IgD-negative memory B cell (primary cell): ENCODE measurements at regions not wholly inside any gene's neighbourhood (a gene's known extent, or its start where the extent isn't known, plus 50 kb on each side); places are given as distances from the start of the nearest gene placed in this dataset.

ENCODE experiments used
- H3K27ac Mint-ChIP-seq, 3 donors: one replicate each; pipeline ENCODE4 v1.8.0; 2020 to 2022; ENCODE audit warnings: mild to moderate bottlenecking in 3 of 3, mixed read lengths in 3 of 3, moderate library complexity in 1 of 3
- H3K27me3 Mint-ChIP-seq: one replicate; pipeline ENCODE4 v1.8.0; 2021; ENCODE audit warnings: mixed read lengths
- H3K36me3 Mint-ChIP-seq: one replicate; pipeline ENCODE4 v1.8.0; 2020; ENCODE audit warnings: mild to moderate bottlenecking, mixed read lengths
- H3K4me1 Mint-ChIP-seq, 3 donors: one replicate each; pipeline ENCODE4 v1.8.0; 2020 to 2022; ENCODE audit warnings: mixed read lengths in 3 of 3, mild to moderate bottlenecking in 1 of 3
- H3K4me3 Mint-ChIP-seq, 4 donors: one replicate each; pipeline ENCODE4 v1.8.0; 2020 to 2022; ENCODE audit warnings: mild to moderate bottlenecking in 4 of 4, mixed read lengths in 4 of 4, moderate library complexity in 3 of 4
- H3K9me3 Mint-ChIP-seq, 3 donors: one replicate each; pipeline ENCODE4 v1.8.0; 2020 to 2021; ENCODE audit warnings: mixed read lengths in 3 of 3, mild to moderate bottlenecking in 1 of 3

DNA sequence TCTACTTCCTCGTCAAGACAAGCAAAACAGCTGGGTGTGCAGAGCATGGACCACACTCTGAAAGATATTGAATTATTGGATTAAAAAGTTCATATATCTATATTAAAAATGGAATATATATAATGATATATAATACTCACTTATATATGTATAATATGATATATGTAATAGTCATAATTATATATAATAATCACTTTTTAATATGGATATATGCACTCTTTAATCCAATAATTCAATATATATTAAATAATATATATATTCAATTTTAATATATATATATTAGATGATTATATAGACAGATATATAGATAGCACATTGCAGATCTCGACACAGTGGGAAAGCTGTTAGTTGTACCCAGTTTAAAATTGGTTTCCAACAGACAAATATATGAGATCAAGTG lies 182.1 kb upstream of the CARD18 start:
- Mint-ChIP-seq H3K4me1 (no peaks in the 10 kb centered on the region), H3K9me3 (no peaks in the 10 kb centered on the region), H3K27me3 (no peaks in the 10 kb centered on the region), H3K4me3 (no peak overlapping the region), H3K27ac (no peak overlapping the region), H3K36me3 (no peaks in the 10 kb centered on the region)

DNA sequence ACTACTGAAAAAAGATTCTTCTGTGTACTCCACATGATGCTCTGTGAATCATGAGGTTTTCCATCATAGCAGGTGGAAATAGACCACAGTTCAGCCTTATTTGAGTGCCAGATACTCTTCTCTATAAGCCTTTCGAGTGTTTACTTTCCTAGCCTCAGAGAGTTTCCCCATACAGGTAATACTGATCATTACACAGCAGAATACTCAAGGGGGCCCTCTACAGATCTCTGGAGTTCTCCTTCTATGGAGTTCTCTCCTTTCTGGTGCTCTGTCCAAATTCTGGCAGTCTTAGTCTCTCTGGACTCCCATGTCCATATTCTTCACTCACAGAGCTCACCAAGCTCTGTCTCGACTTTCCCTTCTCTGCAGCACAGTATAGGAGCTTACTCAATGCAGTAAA lies 175.7 kb upstream of the CARD18 start:
- no peaks in the 10 kb centered on the region for H3K27me3 Mint-ChIP-seq

DNA sequence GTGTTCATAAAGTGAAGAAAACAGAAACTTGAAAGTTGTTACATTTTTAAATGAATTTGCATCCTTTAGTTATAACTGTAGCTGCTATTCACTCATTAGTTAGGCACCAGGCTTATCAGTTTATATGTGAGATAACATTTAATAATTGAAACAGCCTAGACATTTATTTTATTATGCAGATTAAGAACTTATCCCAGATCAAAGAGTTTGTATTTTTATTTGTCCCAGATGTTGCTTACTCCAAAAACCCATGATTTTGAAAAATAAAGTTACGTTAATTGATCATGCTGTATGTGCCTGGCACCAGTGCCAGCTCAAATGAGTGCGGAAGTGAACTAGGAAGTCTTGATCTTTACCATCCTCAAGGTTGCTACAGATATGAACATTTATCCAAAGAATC lies 172.7 kb upstream of the CARD18 start:
- Mint-ChIP-seq H3K27me3 (no peaks in the 10 kb centered on the region), H3K4me1 (peaks cover 0 to 1% (median 0%) of the 10 kb centered on the region in 3 donors), H3K36me3 (no peaks in the 10 kb centered on the region), H3K9me3 (no peaks in the 10 kb centered on the region), H3K27ac (no peak overlapping the region), H3K4me3 (no peak overlapping the region)

More for the DNA sequence above, 175.7 kb upstream of the CARD18 start:
- H3K27ac Mint-ChIP-seq: no peak overlapping the region
- H3K9me3 Mint-ChIP-seq: no peaks in the 10 kb centered on the region
- no peak overlapping the region for H3K4me3 Mint-ChIP-seq
- no peaks in the 10 kb centered on the region for H3K36me3 Mint-ChIP-seq
- H3K4me1 Mint-ChIP-seq: peaks cover 0 to 1% (median 0%) of the 10 kb centered on the region in 3 donors

GRCh38 chr11:105298630-105299029 lies 159.1 kb upstream of the CARD18 start:
- Mint-ChIP-seq H3K36me3 (no peaks in the 10 kb centered on the region), H3K27ac (no peak overlapping the region), H3K4me1 (no peaks in the 10 kb centered on the region), H3K4me3 (no peak overlapping the region), H3K27me3 (no peaks in the 10 kb centered on the region), H3K9me3 (peaks cover 0 to 2% (median 0%) of the 10 kb centered on the region in 3 donors)

DNA sequence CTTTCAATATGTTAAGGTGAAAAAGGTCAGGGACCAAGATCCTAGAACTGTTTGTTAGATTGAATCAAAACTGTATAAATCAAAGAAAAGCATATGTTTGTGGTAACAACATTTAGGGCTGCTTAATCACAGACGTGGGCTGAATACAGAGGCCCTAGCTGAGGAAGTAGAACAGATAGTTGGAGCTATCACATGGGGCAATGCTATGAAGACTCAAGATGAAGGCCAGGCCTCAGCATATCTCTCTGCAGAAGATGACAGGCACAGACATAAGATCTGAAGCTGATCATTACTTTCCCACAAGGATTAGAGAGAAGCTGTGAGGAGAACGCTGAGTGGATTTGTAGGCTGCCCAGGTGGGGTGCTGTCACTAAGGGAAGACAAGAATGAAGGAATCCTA lies 158.6 kb upstream of the CARD18 start:
- Mint-ChIP-seq H3K4me1 (no peaks in the 10 kb centered on the region), H3K36me3 (no peaks in the 10 kb centered on the region), H3K27ac (no peak overlapping the region), H3K4me3 (no peak overlapping the region), H3K27me3 (no peaks in the 10 kb centered on the region), H3K9me3 (peaks cover 0 to 2% (median 0%) of the 10 kb centered on the region in 3 donors)

DNA sequence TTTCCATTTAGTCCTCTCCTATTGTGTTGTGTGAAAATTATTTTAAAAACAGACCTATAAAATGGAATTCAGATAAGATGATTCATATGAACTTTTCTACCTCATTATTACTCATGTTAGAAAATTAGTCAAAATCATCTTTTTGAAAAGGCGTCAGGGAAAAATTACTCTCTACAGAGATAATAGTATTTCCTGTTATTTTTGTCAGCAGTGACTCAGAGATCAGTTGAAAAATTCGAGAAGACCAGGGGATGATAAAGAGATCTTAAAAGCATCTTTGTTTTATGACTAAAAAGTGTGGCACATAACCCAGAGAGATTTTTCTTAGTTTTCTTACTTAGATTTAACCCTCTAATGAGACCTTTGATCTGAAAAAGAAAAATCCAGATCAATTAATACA lies 157.9 kb upstream of the CARD18 start:
- Mint-ChIP-seq H3K27ac (no peak overlapping the region), H3K27me3 (no peaks in the 10 kb centered on the region), H3K4me1 (no peaks in the 10 kb centered on the region), H3K4me3 (no peak overlapping the region), H3K9me3 (peaks cover 0 to 5% (median 2%) of the 10 kb centered on the region in 3 donors), H3K36me3 (no peaks in the 10 kb centered on the region)

- no peak overlapping the region for H3K4me3 Mint-ChIP-seq
- no peaks in the 10 kb centered on the region for H3K4me1 Mint-ChIP-seq
- H3K36me3 Mint-ChIP-seq: no peaks in the 10 kb centered on the region
- H3K27ac Mint-ChIP-seq: no peak overlapping the region
- peaks cover 0 to 5% (median 2%) of the 10 kb centered on the region in 3 donors for H3K9me3 Mint-ChIP-seq
- no peaks in the 10 kb centered on the region for H3K27me3 Mint-ChIP-seq
These were observed 157.2 kb upstream of the CARD18 start for GRCh38 chr11:105296806-105297205.

DNA sequence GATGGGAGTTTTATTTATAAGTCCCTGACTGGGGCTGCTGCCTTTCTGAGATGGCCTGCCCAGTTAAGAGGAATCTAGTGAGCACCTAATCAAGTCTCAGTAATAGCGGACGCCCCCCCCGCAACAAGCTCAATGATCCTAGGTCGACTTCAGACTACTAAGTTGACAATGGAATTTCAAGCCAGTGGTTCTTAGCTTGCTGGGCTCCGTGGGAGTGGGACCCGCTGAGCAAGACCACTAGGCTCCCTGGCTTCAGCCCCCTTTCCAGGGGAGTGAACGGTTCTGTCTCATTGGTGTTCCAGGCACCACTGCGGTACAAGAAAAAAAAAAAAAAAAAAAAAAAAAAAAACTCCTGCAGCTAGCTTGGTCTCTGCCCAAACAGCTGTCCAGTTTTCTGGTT lies 156.8 kb upstream of the CARD18 start:
- Mint-ChIP-seq H3K36me3 (no peaks in the 10 kb centered on the region), H3K4me3 (no peak overlapping the region), H3K9me3 (peaks cover 0 to 5% (median 2%) of the 10 kb centered on the region in 3 donors), H3K4me1 (no peaks in the 10 kb centered on the region), H3K27ac (no peak overlapping the region), H3K27me3 (no peaks in the 10 kb centered on the region)

DNA sequence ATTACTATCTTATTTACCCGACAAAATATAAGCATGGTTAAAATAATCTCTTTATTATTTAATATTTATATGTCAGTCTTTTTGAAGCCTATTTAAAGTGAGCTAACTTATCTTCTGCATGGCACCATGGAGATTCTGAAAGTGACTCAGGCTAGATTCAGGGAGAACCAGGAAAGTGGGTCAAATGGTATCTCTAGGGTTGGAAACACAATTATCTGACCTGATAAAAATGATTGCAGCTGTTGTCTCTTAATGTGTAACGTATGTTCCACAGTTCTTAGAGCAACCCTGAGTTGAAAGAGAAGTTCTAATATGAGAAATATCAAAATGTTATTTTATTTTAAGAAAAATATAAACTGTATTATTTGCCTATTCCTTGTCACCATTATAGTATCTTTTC lies 143.1 kb upstream of the CARD18 start:
- Mint-ChIP-seq H3K27me3 (no peaks in the 10 kb centered on the region), H3K4me3 (no peak overlapping the region)

GRCh38 chr11:105274631-105275030 lies 135.1 kb upstream of the CARD18 start:
- Mint-ChIP-seq H3K27ac (no peak overlapping the region), H3K9me3 (peaks cover 0 to 3% (median 0%) of the 10 kb centered on the region in 3 donors), H3K27me3 (no peaks in the 10 kb centered on the region)

More for the DNA sequence above, 143.1 kb upstream of the CARD18 start:
- Mint-ChIP-seq H3K4me1 (no peaks in the 10 kb centered on the region), H3K27ac (no peak overlapping the region), H3K36me3 (no peaks in the 10 kb centered on the region), H3K9me3 (peaks cover 0 to 6% (median 0%) of the 10 kb centered on the region in 3 donors)

GRCh38 chr11:105273660-105274280 lies 134.2 kb upstream of the CARD18 start:
- no peak overlapping the region for H3K4me3 Mint-ChIP-seq
- peaks cover 0 to 3% (median 0%) of the 10 kb centered on the region in 3 donors for H3K9me3 Mint-ChIP-seq
- H3K27ac Mint-ChIP-seq: no peak overlapping the region
- peaks cover 2% of the 10 kb centered on the region for H3K36me3 Mint-ChIP-seq
- H3K4me1 Mint-ChIP-seq: no peaks in the 10 kb centered on the region
- no peaks in the 10 kb centered on the region for H3K27me3 Mint-ChIP-seq

More at GRCh38 chr11:105274631-105275030, 135.1 kb upstream of the CARD18 start:
- Mint-ChIP-seq H3K4me3 (no peak overlapping the region), H3K4me1 (no peaks in the 10 kb centered on the region), H3K36me3 (peaks cover 2% of the 10 kb centered on the region)

- H3K27me3 Mint-ChIP-seq: no peaks in the 10 kb centered on the region
- peaks cover 0 to 3% (median 0%) of the 10 kb centered on the region in 3 donors for H3K9me3 Mint-ChIP-seq
- no peak overlapping the region for H3K27ac Mint-ChIP-seq
- no peaks in the 10 kb centered on the region for H3K4me1 Mint-ChIP-seq
- no peak overlapping the region for H3K4me3 Mint-ChIP-seq
- H3K36me3 Mint-ChIP-seq: peaks cover 2% of the 10 kb centered on the region
These were observed 130.3 kb upstream of the CARD18 start for GRCh38 chr11:105269862-105270261.

DNA sequence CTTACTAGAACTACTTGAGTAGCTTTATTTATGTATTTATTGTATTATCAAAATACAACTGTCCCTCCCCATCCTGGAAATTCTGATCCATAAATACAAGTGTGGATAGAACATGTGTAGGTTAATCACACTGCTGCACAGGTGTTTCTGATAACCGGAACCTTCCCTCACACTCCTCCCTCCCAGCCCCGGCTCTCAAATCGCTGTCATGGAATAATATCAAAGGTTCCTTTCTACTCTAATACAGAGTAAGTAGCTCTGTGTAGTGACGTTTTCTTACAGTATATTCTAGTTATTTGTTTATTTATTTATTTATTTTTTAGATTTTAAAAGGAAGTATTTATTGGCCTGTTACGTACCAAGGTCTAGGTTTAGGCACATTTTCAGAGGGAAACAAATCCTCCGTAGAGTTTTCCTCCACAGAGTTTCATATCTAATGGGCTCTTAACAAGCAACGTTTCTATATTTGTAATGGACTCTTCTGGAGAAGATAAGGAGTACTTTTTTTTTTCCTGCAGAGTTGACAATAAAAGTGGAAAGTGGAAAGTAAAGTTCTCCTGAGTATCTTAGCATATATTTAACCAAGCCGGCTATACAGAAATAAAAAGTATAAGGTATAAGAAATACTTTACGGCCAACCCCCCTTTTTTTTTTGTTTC lies 129.0 kb upstream of the CARD18 start:
- Mint-ChIP-seq H3K27ac (no peak overlapping the region), H3K36me3 (peaks cover 2% of the 10 kb centered on the region), H3K4me1 (no peaks in the 10 kb centered on the region), H3K4me3 (no peak overlapping the region), H3K9me3 (peaks cover 0 to 3% (median 0%) of the 10 kb centered on the region in 3 donors), H3K27me3 (no peaks in the 10 kb centered on the region)

DNA sequence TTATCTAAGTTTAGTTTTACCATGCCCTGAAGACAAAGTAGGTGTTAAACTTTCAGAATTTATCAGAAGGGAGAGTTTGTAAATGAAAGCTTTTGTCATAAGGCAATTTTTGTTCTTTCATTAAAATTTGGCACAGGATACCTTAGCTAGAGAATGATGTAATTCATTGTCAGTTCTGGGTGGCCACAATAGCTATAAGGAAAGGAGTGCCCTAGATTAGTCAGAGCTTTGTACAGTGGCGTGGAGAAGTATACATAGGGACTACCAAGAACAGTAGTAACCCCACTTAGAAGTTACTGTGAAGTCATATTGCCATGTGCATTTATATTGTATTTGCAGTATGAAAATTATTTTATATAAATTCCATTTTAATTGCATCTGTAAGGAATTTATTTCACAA lies 126.3 kb upstream of the CARD18 start:
- Mint-ChIP-seq H3K4me3 (no peak overlapping the region), H3K27me3 (peaks cover 3% of the 10 kb centered on the region), H3K27ac (no peak overlapping the region), H3K9me3 (peaks cover 0 to under 1% (median 0%) of the 10 kb centered on the region in 3 donors), H3K36me3 (no peaks in the 10 kb centered on the region), H3K4me1 (peaks cover 0 to 2% (median 0%) of the 10 kb centered on the region in 3 donors)

DNA sequence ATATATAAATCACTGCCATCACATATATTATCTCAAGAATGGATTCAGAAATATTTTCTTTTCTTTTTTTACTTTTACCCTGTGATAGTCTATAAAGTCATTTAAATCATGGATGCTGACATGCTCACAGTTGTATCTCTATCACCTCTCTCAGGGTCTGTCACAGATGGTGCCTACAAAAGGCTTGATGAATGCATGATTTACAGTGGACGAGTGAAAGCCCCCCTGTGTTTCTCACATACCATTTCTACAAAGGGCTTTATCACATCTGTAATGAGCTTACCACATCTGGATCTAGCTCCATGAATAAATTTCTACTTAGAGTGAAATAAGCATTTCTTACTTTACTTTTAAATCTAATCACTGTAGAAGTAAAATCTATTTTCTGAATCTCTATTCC lies 121.4 kb upstream of the CARD18 start:
- Mint-ChIP-seq H3K4me3 (no peak overlapping the region), H3K4me1 (peaks cover 0 to 2% (median 0%) of the 10 kb centered on the region in 3 donors), H3K27ac (no peak overlapping the region)

DNA sequence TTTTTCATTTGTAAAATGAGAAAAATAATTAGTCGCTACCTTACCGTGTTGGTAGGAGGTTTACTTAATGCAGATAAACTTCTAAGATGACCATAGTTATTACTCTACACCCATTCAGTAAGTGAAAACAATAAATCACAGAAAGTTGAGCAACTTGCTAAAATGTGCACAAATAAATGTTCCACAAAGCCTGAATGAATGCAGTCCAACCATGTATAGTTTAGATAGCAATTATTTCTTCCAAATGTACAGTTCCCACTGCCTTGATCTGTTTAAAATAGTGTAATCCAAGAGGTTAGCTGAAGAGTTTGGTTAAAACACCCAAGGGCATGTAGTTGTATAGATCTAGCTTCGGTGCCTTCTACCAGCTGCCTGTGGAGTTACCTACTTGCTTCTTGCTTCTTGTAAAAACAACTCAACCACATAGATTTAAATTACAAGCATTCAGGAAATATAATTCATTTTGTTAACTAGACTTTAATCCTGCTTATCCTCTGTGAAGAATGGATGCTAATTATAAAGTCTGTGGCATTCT lies 106.3 kb upstream of the CARD18 start:
- no peak overlapping the region for H3K27ac Mint-ChIP-seq
- H3K9me3 Mint-ChIP-seq: peaks cover 0 to 4% (median 0%) of the 10 kb centered on the region in 3 donors
- H3K4me3 Mint-ChIP-seq: no peak overlapping the region
- no peaks in the 10 kb centered on the region for H3K36me3 Mint-ChIP-seq
- H3K27me3 Mint-ChIP-seq: no peaks in the 10 kb centered on the region
- H3K4me1 Mint-ChIP-seq: no peaks in the 10 kb centered on the region

More for the DNA sequence above, 121.4 kb upstream of the CARD18 start:
- Mint-ChIP-seq H3K36me3 (no peaks in the 10 kb centered on the region), H3K9me3 (no peaks in the 10 kb centered on the region), H3K27me3 (peaks cover 3% of the 10 kb centered on the region)
